Parathyroid adenoma (tissue), 2 donors: ENCODE measurements at regions not wholly inside any gene's neighbourhood (a gene's known extent, or its start where the extent isn't known, plus 50 kb on each side); places are given as distances from the start of the nearest gene placed in this dataset.

Experiments
- H2AFZ ChIP-seq: fragments of 300-600 bp; sonication (generic); one replicate; pipeline ENCODE4 v1.7.0; 2017; ENCODE audit warnings: antibody characterized with exemption, mild to moderate bottlenecking
- H3K27ac ChIP-seq: fragments of 300-600 bp; sonication (generic); one replicate; pipeline ENCODE4 v1.7.0; 2017
- H3K27me3 ChIP-seq: fragments of 300-600 bp; sonication (generic); one replicate; pipeline ENCODE4 v1.7.0; 2017; ENCODE audit warnings: low read length; ENCODE audit not compliant: control insufficient read depth, insufficient read depth
- H3K36me3 ChIP-seq: fragments of 300-600 bp; sonication (generic); one replicate; pipeline ENCODE4 v1.7.0; 2017; ENCODE audit warnings: low read length; ENCODE audit not compliant: control insufficient read depth, insufficient read depth
- H3K4me1 ChIP-seq: fragments of 300-600 bp; sonication (generic); one replicate; pipeline ENCODE4 v1.7.0; 2017; ENCODE audit warnings: control low read depth
- H3K4me2 ChIP-seq: fragments of 300-600 bp; sonication (generic); one replicate; pipeline ENCODE4 v1.7.0; 2017; ENCODE audit warnings: low read length
- H3K4me3 ChIP-seq: fragments of 300-600 bp; sonication (generic); one replicate; pipeline ENCODE4 v1.7.0; 2017; ENCODE audit warnings: low read depth, low read length
- H3K79me2 ChIP-seq: fragments of 300-600 bp; sonication (generic); one replicate; pipeline ENCODE4 v1.7.0; 2017; ENCODE audit warnings: control low read depth
- H3K9ac ChIP-seq: fragments of 300-600 bp; sonication (generic); one replicate; pipeline ENCODE4 v1.7.0; 2017; ENCODE audit warnings: mild to moderate bottlenecking
- H3K9me3 ChIP-seq: fragments of 300-600 bp; sonication (generic); one replicate; pipeline ENCODE4 v1.7.0; 2017; ENCODE audit warnings: low read length; ENCODE audit not compliant: control insufficient read depth
- TF ChIP-seq, protein P1 (sequence below): fragments of 300-600 bp; sonication (generic); IDR thresholded peaks from one replicate; pipeline ENCODE4 v1.7.0; 2017; ENCODE audit warnings: antibody characterized with exemption, mild to moderate bottlenecking
- donor health status: primary hyperparathyroidism.

DNA sequence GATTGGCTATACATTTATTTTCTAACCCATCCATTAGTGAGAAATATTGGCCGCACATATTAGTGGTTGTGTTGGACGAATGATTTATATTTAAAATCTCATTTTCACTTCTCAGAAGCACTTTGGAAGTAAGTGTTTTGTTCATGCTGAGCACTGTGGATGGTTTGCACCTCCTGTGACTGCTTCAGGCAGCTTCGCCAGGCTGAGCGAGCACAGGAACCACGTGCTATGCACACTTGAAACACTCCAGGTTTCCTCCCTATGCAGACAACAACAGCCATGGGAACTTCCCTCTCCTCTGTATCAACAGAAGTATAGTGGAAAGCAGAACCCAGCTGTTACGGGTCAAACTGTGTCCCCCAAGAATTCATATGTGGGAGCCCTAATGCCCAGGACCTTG lies 67.3 kb upstream of the WDR11 start:
- Histone ChIP-seq H3K27ac (no peak overlapping the region), H3K4me3 (no peak overlapping the region), H2AFZ (no peak overlapping the region), H3K9me3 (no peaks in the 10 kb centered on the region), H3K4me2 (no peak overlapping the region), H3K9ac (no peak overlapping the region), H3K36me3 (no peaks in the 10 kb centered on the region), H3K4me1 (no peaks in the 10 kb centered on the region), H3K79me2 (no peaks in the 10 kb centered on the region), H3K27me3 (no peaks in the 10 kb centered on the region)
- TF ChIP-seq, protein P1, sequence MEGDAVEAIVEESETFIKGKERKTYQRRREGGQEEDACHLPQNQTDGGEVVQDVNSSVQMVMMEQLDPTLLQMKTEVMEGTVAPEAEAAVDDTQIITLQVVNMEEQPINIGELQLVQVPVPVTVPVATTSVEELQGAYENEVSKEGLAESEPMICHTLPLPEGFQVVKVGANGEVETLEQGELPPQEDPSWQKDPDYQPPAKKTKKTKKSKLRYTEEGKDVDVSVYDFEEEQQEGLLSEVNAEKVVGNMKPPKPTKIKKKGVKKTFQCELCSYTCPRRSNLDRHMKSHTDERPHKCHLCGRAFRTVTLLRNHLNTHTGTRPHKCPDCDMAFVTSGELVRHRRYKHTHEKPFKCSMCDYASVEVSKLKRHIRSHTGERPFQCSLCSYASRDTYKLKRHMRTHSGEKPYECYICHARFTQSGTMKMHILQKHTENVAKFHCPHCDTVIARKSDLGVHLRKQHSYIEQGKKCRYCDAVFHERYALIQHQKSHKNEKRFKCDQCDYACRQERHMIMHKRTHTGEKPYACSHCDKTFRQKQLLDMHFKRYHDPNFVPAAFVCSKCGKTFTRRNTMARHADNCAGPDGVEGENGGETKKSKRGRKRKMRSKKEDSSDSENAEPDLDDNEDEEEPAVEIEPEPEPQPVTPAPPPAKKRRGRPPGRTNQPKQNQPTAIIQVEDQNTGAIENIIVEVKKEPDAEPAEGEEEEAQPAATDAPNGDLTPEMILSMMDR, result no peak

DNA sequence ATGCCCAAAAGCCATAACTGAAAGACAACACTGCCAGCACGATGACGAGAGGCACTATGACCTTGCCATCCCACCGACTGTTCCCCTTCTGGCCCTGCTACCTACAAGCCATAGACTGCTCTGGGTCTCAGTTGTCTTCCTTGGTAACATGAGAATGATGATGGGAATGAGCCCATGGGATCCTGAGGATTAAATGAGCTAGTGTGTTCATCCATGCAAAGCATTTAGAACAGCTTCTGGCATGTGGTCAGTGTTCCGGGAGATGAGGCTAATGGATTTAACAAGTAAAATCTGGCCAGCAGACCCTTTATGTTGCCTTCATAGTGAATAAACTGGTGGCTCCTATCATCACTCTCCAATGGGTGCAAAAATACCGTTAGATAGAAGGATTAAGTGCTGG lies 62.4 kb upstream of the WDR11 start:
- Histone ChIP-seq H3K4me2 (no peak overlapping the region), H3K4me3 (no peak overlapping the region), H2AFZ (no peak overlapping the region), H3K4me1 (no peaks in the 10 kb centered on the region), H3K9ac (no peak overlapping the region), H3K79me2 (no peaks in the 10 kb centered on the region), H3K27me3 (no peaks in the 10 kb centered on the region), H3K27ac (no peak overlapping the region), H3K9me3 (no peaks in the 10 kb centered on the region), H3K36me3 (no peaks in the 10 kb centered on the region)
- TF ChIP-seq, protein P1, result no peak

DNA sequence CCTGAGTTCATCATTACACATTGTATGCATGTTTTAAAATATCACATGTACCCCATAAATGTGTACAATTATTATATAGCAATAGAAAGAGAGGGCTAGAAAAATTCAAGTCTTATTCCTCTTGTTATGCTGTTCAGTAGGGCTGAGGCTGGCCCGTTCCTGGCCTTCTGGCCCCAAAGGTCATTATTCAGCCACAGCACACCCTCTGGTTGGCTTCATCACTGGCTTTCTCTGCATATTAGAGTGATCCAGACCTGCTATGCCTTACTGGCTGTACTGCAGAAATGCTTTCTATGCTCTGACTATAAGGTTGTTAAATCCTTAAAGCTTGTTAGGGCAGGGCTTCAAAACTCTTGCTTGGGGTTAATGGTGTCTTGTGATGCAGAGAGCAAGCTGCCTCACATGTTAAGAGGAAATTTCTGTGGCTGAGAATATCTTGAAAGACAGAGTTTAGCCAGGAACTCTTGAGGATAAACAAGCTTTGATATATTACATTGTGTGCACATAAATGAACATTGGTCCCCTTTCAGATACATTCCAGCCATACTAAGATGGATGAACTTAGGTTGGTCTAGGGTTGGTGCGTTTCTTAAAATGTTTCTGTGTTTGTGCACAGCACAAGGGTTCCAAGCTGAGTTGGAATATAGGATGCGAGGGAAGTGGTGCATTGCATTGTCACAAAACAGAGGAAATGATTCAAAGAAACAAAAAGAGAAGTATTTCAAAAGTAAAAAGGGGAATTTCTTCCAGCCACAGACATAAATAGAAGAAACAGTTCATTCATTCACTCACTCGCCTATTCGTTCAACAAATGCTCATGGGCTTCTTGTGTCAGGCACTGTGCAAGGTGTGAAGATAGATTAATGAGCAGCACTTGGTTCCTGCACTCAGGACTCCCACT lies 61.6 kb upstream of the WDR11 start:
- H3K4me2 ChIP-seq, result no peak overlapping the region
- H3K79me2 ChIP-seq, result no peaks in the 10 kb centered on the region
- H3K4me3 ChIP-seq, result no peak overlapping the region
- H2AFZ ChIP-seq, result no peak overlapping the region
- H3K27me3 ChIP-seq, result no peaks in the 10 kb centered on the region
- H3K27ac ChIP-seq, result no peak overlapping the region
- no peaks in the 10 kb centered on the region for H3K36me3 ChIP-seq
- H3K9ac ChIP-seq, result no peak overlapping the region
- no peaks in the 10 kb centered on the region for H3K9me3 ChIP-seq
- H3K4me1 ChIP-seq, result no peaks in the 10 kb centered on the region
- TF ChIP-seq, protein P1, result no peak

DNA sequence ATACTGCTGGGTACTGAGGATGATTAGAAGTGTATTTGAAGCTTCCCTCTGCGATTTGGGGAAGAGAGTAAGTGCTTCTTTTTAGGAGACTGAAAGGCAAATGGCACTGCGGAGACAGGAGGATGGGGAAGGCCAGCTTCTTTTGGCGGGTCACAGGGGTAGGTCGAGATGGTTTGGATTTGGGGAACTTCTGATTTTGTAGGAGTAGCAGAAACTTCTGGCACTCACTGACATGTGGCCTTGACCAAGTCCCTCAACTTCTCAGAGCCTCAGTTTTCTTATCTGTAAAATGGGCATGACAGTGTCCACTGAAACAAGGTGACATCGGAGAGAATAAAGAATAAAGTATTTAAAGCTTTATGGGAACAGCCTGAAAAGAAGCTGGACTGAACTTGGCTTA lies 59.8 kb upstream of the WDR11 start:
- Histone ChIP-seq H2AFZ (no peak overlapping the region), H3K4me3 (no peak overlapping the region), H3K9ac (no peak overlapping the region), H3K9me3 (no peaks in the 10 kb centered on the region), H3K4me1 (no peaks in the 10 kb centered on the region), H3K36me3 (no peaks in the 10 kb centered on the region), H3K79me2 (no peaks in the 10 kb centered on the region), H3K27me3 (no peaks in the 10 kb centered on the region), H3K27ac (no peak overlapping the region), H3K4me2 (no peak overlapping the region)
- TF ChIP-seq, protein P1, result no peak

DNA sequence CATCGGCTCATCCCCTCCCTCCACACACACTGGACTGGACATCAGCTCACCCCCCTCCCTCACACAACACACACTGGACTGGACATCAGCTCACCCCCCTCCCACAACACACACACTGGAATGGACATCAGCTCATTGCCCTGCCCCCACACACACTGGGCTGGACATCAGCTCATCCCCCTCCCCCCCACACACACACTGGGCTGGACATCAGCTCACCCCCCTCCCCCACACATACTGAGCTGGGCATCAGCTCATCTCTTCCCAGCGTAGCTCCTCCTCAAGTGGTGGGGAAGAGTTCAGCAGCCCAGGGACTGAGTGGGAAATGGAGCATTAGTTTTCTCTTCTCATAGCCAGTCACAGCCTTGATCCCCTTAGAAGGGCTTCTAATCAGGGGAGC lies 58.1 kb upstream of the WDR11 start:
- TF ChIP-seq, protein P1, result no peak
- Histone ChIP-seq H3K27ac (no peak overlapping the region), H3K4me2 (no peak overlapping the region), H3K4me3 (no peak overlapping the region), H3K4me1 (no peaks in the 10 kb centered on the region), H3K36me3 (no peaks in the 10 kb centered on the region), H3K9me3 (no peaks in the 10 kb centered on the region), H3K9ac (no peak overlapping the region), H3K27me3 (no peaks in the 10 kb centered on the region), H2AFZ (no peak overlapping the region), H3K79me2 (no peaks in the 10 kb centered on the region)
